ENCODE measurements at regions not wholly inside any gene's neighbourhood (a gene's known extent, or its start where the extent isn't known, plus 50 kb on each side); places are given as distances from the start of the nearest gene placed in this dataset.

- H3K9me3 ChIP-seq (ENCODE audit: control insufficient read depth in 4 of 4, low read length in 3 of 4) = no peaks in the 10 kb centered on the region
- TF ChIP-seq TAF1 (conservative IDR thresholded peaks at IDR 0.05) (no peak), MAX (IDR thresholded peaks at IDR 0.05) (no peak), CTCF (IDR thresholded peaks at IDR 0.05; ENCODE audit: low read depth, low read length, missing input control) (peak; percentile 52), HNF4A (conservative IDR thresholded peaks at IDR 0.05) (peak in 1 of 2 donors; percentile 37), RAD21 (IDR thresholded peaks at IDR 0.05) (peak; percentile 70 to 89)
- DNase-seq (ENCODE audit: low spot score) = no peak
- H3K4me1 ChIP-seq (ENCODE audit: control insufficient read depth in 4 of 4, insufficient read depth in 4 of 4, low read length in 3 of 4) = no peaks in the 10 kb centered on the region
- WGBS = 47% methylated on average over 5 of the region's 5 CpGs
- H3K9ac ChIP-seq (ENCODE audit: low read depth in 1 of 2, low read length in 2 of 2) = no peak overlapping the region
- no peak overlapping the region for H3K27ac ChIP-seq (ENCODE audit: low read depth in 1 of 2, low read length in 2 of 2)
- H3K27me3 ChIP-seq (ENCODE audit: control insufficient read depth in 4 of 4, insufficient read depth in 4 of 4, low read length in 3 of 4) = no peaks in the 10 kb centered on the region
- no peaks in the 10 kb centered on the region for H3K36me3 ChIP-seq (ENCODE audit: control insufficient read depth in 4 of 4, insufficient read depth in 3 of 4, low read depth in 1 of 4, low read length in 3 of 4)
- H3K4me3 ChIP-seq (ENCODE audit: low read depth in 1 of 3, low read length in 3 of 3) = no peak overlapping the region
These were observed 481.0 kb downstream of the TNS3 start for GRCh38 chr7:47100817-47101435.

GRCh38 chr7:47100148-47100816, 481.6 kb downstream of the TNS3 start:
- no peak overlapping the region for H3K9ac ChIP-seq (ENCODE audit: low read depth in 1 of 2, low read length in 2 of 2)
- H3K27me3 ChIP-seq (ENCODE audit: control insufficient read depth in 4 of 4, insufficient read depth in 4 of 4, low read length in 3 of 4) = no peaks in the 10 kb centered on the region
- H3K4me1 ChIP-seq (ENCODE audit: control insufficient read depth in 4 of 4, insufficient read depth in 4 of 4, low read length in 3 of 4) = no peaks in the 10 kb centered on the region
- no peak for DNase-seq (ENCODE audit: low spot score)
- H3K36me3 ChIP-seq (ENCODE audit: control insufficient read depth in 4 of 4, insufficient read depth in 3 of 4, low read depth in 1 of 4, low read length in 3 of 4) = no peaks in the 10 kb centered on the region
- H3K4me3 ChIP-seq (ENCODE audit: low read depth in 1 of 3, low read length in 3 of 3) = no peak overlapping the region
- TF ChIP-seq HNF4A (conservative IDR thresholded peaks at IDR 0.05) (no peak), REST (IDR thresholded peaks at IDR 0.05) (no peak), RXRA (IDR thresholded peaks at IDR 0.05) (no peak), FOXA1 (IDR thresholded peaks at IDR 0.05) (no peak), YY1 (IDR thresholded peaks at IDR 0.05) (no peak), RAD21 (IDR thresholded peaks at IDR 0.05) (no peak)
- no peak overlapping the region for H3K27ac ChIP-seq (ENCODE audit: low read depth in 1 of 2, low read length in 2 of 2)
- H3K9me3 ChIP-seq (ENCODE audit: control insufficient read depth in 4 of 4, low read length in 3 of 4) = no peaks in the 10 kb centered on the region
- WGBS = 89% methylated on average over 5 of the region's 5 CpGs

- Histone ChIP-seq H3K27ac (ENCODE audit: low read depth in 1 of 2, low read length in 2 of 2) (no peak overlapping the region), H3K4me3 (ENCODE audit: low read depth in 1 of 3, low read length in 3 of 3) (no peak overlapping the region), H3K9me3 (ENCODE audit: control insufficient read depth in 4 of 4, low read length in 3 of 4) (no peaks in the 10 kb centered on the region), H3K27me3 (ENCODE audit: control insufficient read depth in 4 of 4, insufficient read depth in 4 of 4, low read length in 3 of 4) (no peaks in the 10 kb centered on the region), H3K4me1 (ENCODE audit: control insufficient read depth in 4 of 4, insufficient read depth in 4 of 4, low read length in 3 of 4) (no peaks in the 10 kb centered on the region), H3K36me3 (ENCODE audit: control insufficient read depth in 4 of 4, insufficient read depth in 3 of 4, low read depth in 1 of 4, low read length in 3 of 4) (no peaks in the 10 kb centered on the region), H3K9ac (ENCODE audit: low read depth in 1 of 2, low read length in 2 of 2) (no peak overlapping the region)
- WGBS = 91% methylated on average over 2 of the region's 2 CpGs
- DNase-seq (ENCODE audit: low spot score) = no peak
- no peak for TF ChIP-seq HNF4G (IDR thresholded peaks at IDR 0.05)
- TF ChIP-seq NR2F2 (IDR thresholded peaks at IDR 0.05) = no peak
- TF ChIP-seq JUND (IDR thresholded peaks at IDR 0.05) = no peak
- no peak for TF ChIP-seq REST (IDR thresholded peaks at IDR 0.05)
- TF ChIP-seq YY1 (IDR thresholded peaks at IDR 0.05) = no peak
- TF ChIP-seq RAD21 (IDR thresholded peaks at IDR 0.05) = no peak
- no peak for TF ChIP-seq FOXA2 (IDR thresholded peaks at IDR 0.05)
- TF ChIP-seq ATF3 (IDR thresholded peaks at IDR 0.05) = no peak
- TF ChIP-seq FOXA1 (IDR thresholded peaks at IDR 0.05) = no peak
- no peak for TF ChIP-seq RXRA (IDR thresholded peaks at IDR 0.05)
- TF ChIP-seq GABPA (IDR thresholded peaks at IDR 0.05 in 1 of 2, conservative IDR thresholded peaks at IDR 0.05 in 1 of 2) = no peak
These were observed 484.5 kb downstream of the TNS3 start for GRCh38 chr7:47097431-47097830.

All from liver (tissue), 8 donors.